Suppressor macrophage treated with lipopolysaccharide for 4 hours (primary cell): ENCODE measurements at regions not wholly inside any gene's neighbourhood (a gene's known extent, or its start where the extent isn't known, plus 50 kb on each side); places are given as distances from the start of the nearest gene placed in this dataset.

Source experiments
- DNase-seq: peaks from one replicate; pipeline ENCODE4 v3.0.0-alpha.2; 2020

GRCh38 chr4:184879271-184879670, 53.5 kb upstream of the ACSL1 start:
- DNase-seq = no peak

GRCh38 chr4:184882276-184882675, 56.5 kb upstream of the ACSL1 start:
- no peak for DNase-seq

- DNase-seq = no peak
Measured at GRCh38 chr4:184883024-184883423, 57.3 kb upstream of the ACSL1 start.

GRCh38 chr4:184884883-184885282, 59.1 kb upstream of the ACSL1 start:
- DNase-seq = no peak

GRCh38 chr4:184885602-184886001, 59.8 kb upstream of the ACSL1 start:
- no peak for DNase-seq

GRCh38 chr4:184887333-184887732, 61.6 kb upstream of the ACSL1 start:
- DNase-seq = peak; percentile 55

- no peak for DNase-seq
Measured at GRCh38 chr4:184887947-184888346, 62.2 kb upstream of the ACSL1 start.

GRCh38 chr4:184889666-184890335, 64.0 kb upstream of the ACSL1 start:
- peak; percentile 87 for DNase-seq

- DNase-seq = no peak
Measured at GRCh38 chr4:184890499-184890898, 64.7 kb upstream of the ACSL1 start.

- no peak for DNase-seq
Measured at GRCh38 chr4:184891816-184892397, 66.1 kb upstream of the ACSL1 start.

- DNase-seq = no peak
Measured at GRCh38 chr4:184892999-184893398, 67.2 kb upstream of the ACSL1 start.

GRCh38 chr4:184893801-184894571, 68.2 kb upstream of the ACSL1 start:
- no peak for DNase-seq

GRCh38 chr4:184895012-184895695, 69.4 kb upstream of the ACSL1 start:
- DNase-seq = peak; percentile 88

- DNase-seq = peak; percentile 98
Measured at GRCh38 chr4:184896868-184897715, 71.3 kb upstream of the ACSL1 start.

GRCh38 chr4:184897895-184898294, 72.1 kb upstream of the ACSL1 start:
- DNase-seq = peak; percentile 57

GRCh38 chr4:184898793-184899192, 73.0 kb upstream of the ACSL1 start:
- DNase-seq = no peak

GRCh38 chr4:184899261-184900134, 73.7 kb upstream of the ACSL1 start:
- peak; percentile 67 for DNase-seq

- DNase-seq = no peak
Measured at GRCh38 chr4:184900184-184900583, 74.4 kb upstream of the ACSL1 start.

- no peak for DNase-seq
Measured at GRCh38 chr4:184902550-184902949, 76.8 kb upstream of the ACSL1 start.

GRCh38 chr4:184906480-184907097, 80.8 kb upstream of the ACSL1 start:
- no peak for DNase-seq

GRCh38 chr4:184907216-184907615, 81.4 kb upstream of the ACSL1 start:
- DNase-seq = no peak
